Activated CD8-positive, alpha-beta T cell treated with anti-CD3 and anti-CD28 coated beads for 36 hours (primary cell): ENCODE measurements at regions not wholly inside any gene's neighbourhood (a gene's known extent, or its start where the extent isn't known, plus 50 kb on each side); places are given as distances from the start of the nearest gene placed in this dataset.

ENCODE experiments used
- ATAC-seq: fragments of 200-7000 bp; cut with Tn5 transposase; one replicate; pipeline ENCODE4 v1.10.0; 2021; ENCODE audit warnings: mild to moderate bottlenecking, moderate library complexity
- CTCF ChIA-PET: fragments of 350-600 bp; sonication (Branson Sonifier 250); formaldehyde crosslinking; loops from one replicate; lab custom pipeline; 2021; ENCODE audit warnings: antibody characterized with exemption; lab: Charles Lee
- POLR2A ChIA-PET: fragments of 350-600 bp; sonication (Branson Sonifier 250); formaldehyde crosslinking; loops from one replicate; lab custom pipeline; 2021; ENCODE audit warnings: antibody characterized with exemption; lab: Charles Lee
- DNase-seq: peaks from one replicate; pipeline ENCODE4 v3.0.0-alpha.2; 2020
- H3K27ac Mint-ChIP-seq: one replicate; pipeline ENCODE4 v1.8.0; 2021; ENCODE audit warnings: mild to moderate bottlenecking, mixed read lengths
- H3K27me3 Mint-ChIP-seq: one replicate; pipeline ENCODE4 v1.8.0; 2021; ENCODE audit warnings: mixed read lengths
- H3K36me3 Mint-ChIP-seq: one replicate; pipeline ENCODE4 v1.8.0; 2021; ENCODE audit warnings: low read depth, mixed read lengths
- H3K4me1 Mint-ChIP-seq: one replicate; pipeline ENCODE4 v1.8.0; 2021; ENCODE audit warnings: low read depth, mixed read lengths
- H3K4me3 Mint-ChIP-seq: one replicate; pipeline ENCODE4 v1.8.0; 2021; ENCODE audit warnings: mild to moderate bottlenecking, moderate library complexity, mixed read lengths
- H3K9me3 Mint-ChIP-seq: one replicate; pipeline ENCODE4 v1.8.0; 2021; ENCODE audit warnings: mixed read lengths
- CTCF ChIP-seq: fragments of 200-600 bp; IDR thresholded peaks from one replicate; pipeline ENCODE4 v1.8.0; 2022; ENCODE audit warnings: antibody characterized with exemption, mild to moderate bottlenecking
- intact Hi-C: fragments of 100-400 bp; cut with micrococcal nuclease; formaldehyde crosslinking; loops from one replicate; pipeline ENCODE4 v1.10.0; 2022

- TF ChIP-seq CTCF: no peak
- H3K36me3 Mint-ChIP-seq: no peaks in the 10 kb centered on the region
- H3K9me3 Mint-ChIP-seq: peaks cover 2% of the 10 kb centered on the region
- DNase-seq (no peak), ATAC-seq (no peak)
- CTCF ChIA-PET: interaction anchor here (0.6 kb wide), 1 partner anchor 709 kb away, joined by 3 read pairs; no protein-coding TSS in a partner anchor
- intact Hi-C loops: no loop called here
- H3K27me3 Mint-ChIP-seq: no peaks in the 10 kb centered on the region
- H3K27ac Mint-ChIP-seq: no peak overlapping the region
- POLR2A ChIA-PET: no interaction called here
- H3K4me3 Mint-ChIP-seq: no peak overlapping the region
- H3K4me1 Mint-ChIP-seq: no peaks in the 10 kb centered on the region
Observed at GRCh38 chr18:24928301-24928878, 423.6 kb downstream of the ZNF521 start.

DNA sequence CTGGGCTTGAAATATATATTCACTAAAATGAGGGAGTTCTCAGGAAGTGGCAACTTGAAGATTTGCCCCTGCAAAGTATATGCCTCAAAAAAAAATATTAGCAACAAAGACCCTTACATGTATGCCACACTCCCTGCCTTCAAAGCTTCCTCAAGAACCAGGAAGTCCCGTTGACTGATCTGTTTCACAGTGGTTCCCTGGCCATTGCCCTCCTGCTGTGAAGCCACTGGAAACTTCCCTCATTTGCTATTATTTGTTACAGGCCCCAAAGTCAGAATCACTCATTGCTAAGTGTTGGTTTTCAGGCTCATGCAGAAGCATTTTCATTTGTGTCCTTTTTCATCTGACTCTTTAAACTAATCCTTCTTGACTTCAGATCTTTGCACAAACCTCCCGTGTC lies 421.5 kb downstream of the ZNF521 start:
- Mint-ChIP-seq H3K27me3 (peaks cover 1% of the 10 kb centered on the region), H3K27ac (no peak overlapping the region), H3K4me1 (no peaks in the 10 kb centered on the region), H3K36me3 (no peaks in the 10 kb centered on the region), H3K9me3 (peaks cover 2% of the 10 kb centered on the region), H3K4me3 (no peak overlapping the region)
- ATAC-seq: no peak
- no peak for TF ChIP-seq CTCF
- CTCF ChIA-PET: no interaction called here
- intact Hi-C loops: no loop called here
- POLR2A ChIA-PET: no interaction called here
- DNase-seq: no peak

- ChIA-PET CTCF (no interaction called here), POLR2A (interaction anchor here (0.7 kb wide), 1 partner anchor 23 kb away, joined by 4 read pairs; no protein-coding TSS in a partner anchor)
- Mint-ChIP-seq H3K27ac (no peak overlapping the region), H3K4me1 (no peaks in the 10 kb centered on the region), H3K9me3 (peaks cover 2% of the 10 kb centered on the region), H3K27me3 (peaks cover 1% of the 10 kb centered on the region), H3K36me3 (no peaks in the 10 kb centered on the region), H3K4me3 (no peak overlapping the region)
- intact Hi-C loops: no loop called here
- no peak for TF ChIP-seq CTCF
- no peak for DNase-seq
- ATAC-seq: no peak
Observed at GRCh38 chr18:24930971-24931370, 421.0 kb downstream of the ZNF521 start.

DNA sequence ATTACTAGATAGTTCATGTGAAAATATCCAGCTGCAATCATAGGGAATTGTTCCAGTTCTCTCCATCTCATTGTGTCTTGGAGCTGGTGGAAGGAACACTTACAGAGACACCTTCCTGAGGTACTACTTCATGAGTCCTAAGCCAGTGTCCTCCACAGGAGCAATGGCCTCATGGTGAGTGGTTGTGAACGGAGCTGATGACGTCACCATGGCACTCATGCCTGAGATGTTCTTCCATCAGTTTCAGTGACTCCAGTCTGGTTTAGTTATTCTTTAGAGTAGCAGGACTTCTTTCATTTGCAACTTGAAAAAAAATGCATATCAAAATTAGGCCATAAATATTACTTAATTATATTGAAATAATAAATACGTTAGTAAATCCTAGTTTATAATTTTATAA lies 418.6 kb downstream of the ZNF521 start:
- ChIA-PET CTCF (no interaction called here), POLR2A (no interaction called here)
- no peak for DNase-seq
- Mint-ChIP-seq H3K9me3 (peaks cover 2% of the 10 kb centered on the region), H3K4me1 (no peaks in the 10 kb centered on the region), H3K27me3 (peaks cover 1% of the 10 kb centered on the region), H3K27ac (no peak overlapping the region), H3K4me3 (no peak overlapping the region), H3K36me3 (no peaks in the 10 kb centered on the region)
- ATAC-seq: no peak
- intact Hi-C loops: no loop called here
- TF ChIP-seq CTCF: no peak

DNA sequence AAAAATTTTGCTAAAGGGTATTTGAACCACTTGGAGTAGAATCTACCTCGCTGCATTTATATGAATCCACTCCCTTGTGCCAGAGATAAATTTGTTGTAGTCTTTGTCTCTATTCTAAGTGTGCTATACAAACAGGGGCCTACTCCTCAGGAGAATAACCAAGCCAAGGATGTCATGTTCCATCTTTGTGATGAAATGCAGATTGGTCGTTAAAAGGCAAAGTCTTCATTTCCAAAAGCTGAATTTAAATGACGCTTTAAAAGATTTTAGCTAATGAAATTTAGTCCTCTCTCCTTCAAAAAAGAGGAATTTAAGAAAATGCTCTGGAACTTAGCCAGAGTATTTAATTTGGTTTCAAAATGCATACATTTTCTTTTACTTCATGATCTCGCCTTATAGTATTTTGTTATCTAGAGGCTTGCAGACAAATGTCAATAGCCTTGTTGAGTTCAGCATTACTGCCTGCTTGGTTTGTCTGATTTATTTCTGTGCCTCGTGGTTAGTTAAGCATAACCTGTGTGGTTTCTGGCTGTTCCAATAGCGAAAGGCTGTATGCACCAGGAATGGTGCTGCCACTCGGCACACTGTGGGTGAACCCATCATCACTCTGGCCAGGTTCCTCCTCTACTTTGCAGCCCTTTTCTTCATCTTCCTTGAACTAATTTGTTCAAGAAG lies 417.6 kb downstream of the ZNF521 start:
- DNase-seq (no peak), ATAC-seq (no peak)
- Mint-ChIP-seq H3K27ac (no peak overlapping the region), H3K4me1 (no peaks in the 10 kb centered on the region), H3K36me3 (no peaks in the 10 kb centered on the region), H3K9me3 (peaks cover 2% of the 10 kb centered on the region), H3K27me3 (peaks cover 1% of the 10 kb centered on the region), H3K4me3 (no peak overlapping the region)
- ChIA-PET CTCF (no interaction called here), POLR2A (no interaction called here)
- no peak for TF ChIP-seq CTCF
- intact Hi-C loops: no loop called here
